Peyer's patch (tissue), 4 donors: ENCODE measurements at regions not wholly inside any gene's neighbourhood (a gene's known extent, or its start where the extent isn't known, plus 50 kb on each side); places are given as distances from the start of the nearest gene placed in this dataset.

Source experiments
- CTCF ChIP-seq, 6 experiments: fragments of 450-650 bp in 4 of 6; fragments of 200-600 bp in 2 of 6; sonication (generic) in 1 of 6; IDR thresholded peaks; one replicate each; pipeline ENCODE4 v1.5.1; 2017 to 2019; ENCODE audit warnings: antibody characterized with exemption in 6 of 6, mild to moderate bottlenecking in 3 of 6, moderate library complexity in 1 of 6
- POLR2A ChIP-seq, 2 donors: fragments of 450-650 bp; IDR thresholded peaks; one replicate each; pipeline ENCODE4 v1.5.1; 2017; ENCODE audit warnings: antibody characterized with exemption in 2 of 2, mild to moderate bottlenecking in 2 of 2, moderate library complexity in 2 of 2

- TF ChIP-seq CTCF (IDR thresholded peaks at IDR 0.05) (no peak), POLR2A (IDR thresholded peaks at IDR 0.05) (no peak)
Observed at GRCh38 chr4:156594624-156595023, 377.0 kb downstream of the PDGFC start.
